NCI-H1694 treated with DMSO at 0.1 percent for 48 hours (cell line): ENCODE measurements at regions not wholly inside any gene's neighbourhood (a gene's known extent, or its start where the extent isn't known, plus 50 kb on each side); places are given as distances from the start of the nearest gene placed in this dataset.
A peak's percentile ranks its signal among the peaks of the same experiment; 100 is the strongest.
"Not testable (repeated sequence)": the region's sequence is repeated elsewhere in the genome, so short reads cannot be mapped to it uniquely, and the experiment has no call there.

Source experiments
- DNase-seq: peaks from one replicate; lab custom pipeline; 2025; lab: John Stamatoyannopoulos, UW

GRCh38 chr1:172717722-172718465, 59.0 kb downstream of the FASLG start:
- no peak for DNase-seq

GRCh38 chr1:172719066-172719627, 60.2 kb downstream of the FASLG start:
- DNase-seq = no peak

- DNase-seq = no peak
Measured at GRCh38 chr1:172719694-172720138, 60.8 kb downstream of the FASLG start.

- no peak for DNase-seq
Measured at GRCh38 chr1:172720339-172720738, 61.4 kb downstream of the FASLG start.

DNA sequence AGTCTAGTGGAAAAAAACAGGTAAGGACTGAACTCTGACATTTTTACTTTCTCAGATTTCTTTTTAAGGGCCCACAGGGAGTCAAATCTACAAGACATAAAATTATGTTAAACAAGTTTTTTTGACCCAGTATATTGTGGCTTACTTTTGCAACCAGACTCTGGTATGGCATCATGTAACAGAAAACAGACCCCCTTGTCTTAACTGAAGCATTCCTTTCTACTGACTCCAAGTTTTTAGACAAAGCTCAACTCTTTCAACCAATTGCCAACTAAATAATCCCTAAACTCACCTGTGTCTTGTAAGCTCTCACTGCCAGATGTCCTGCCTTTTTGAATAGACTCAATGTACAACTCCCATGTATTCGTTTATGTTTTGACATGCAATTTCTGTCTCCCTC, 64.3 kb downstream of the FASLG start:
- DNase-seq = no peak

DNA sequence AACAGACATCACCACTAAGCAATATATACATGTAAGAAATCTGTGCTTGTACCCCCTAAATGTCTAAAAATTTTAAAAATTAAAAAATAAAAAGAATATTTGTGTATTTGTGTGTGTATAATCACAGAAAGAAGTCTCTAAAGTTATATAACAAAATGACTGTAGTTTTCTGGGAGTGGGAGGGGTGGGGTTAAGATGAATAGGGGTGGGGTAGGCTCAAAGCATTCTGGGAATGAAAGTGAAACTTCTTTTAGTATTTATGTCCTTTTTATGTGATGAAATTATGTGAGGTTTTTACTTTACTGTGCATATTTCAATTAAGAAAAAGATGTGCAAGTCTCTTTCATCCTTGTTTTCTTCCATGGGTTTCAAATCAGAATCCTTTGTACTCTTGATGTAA, 65.3 kb downstream of the FASLG start:
- DNase-seq = no peak

DNA sequence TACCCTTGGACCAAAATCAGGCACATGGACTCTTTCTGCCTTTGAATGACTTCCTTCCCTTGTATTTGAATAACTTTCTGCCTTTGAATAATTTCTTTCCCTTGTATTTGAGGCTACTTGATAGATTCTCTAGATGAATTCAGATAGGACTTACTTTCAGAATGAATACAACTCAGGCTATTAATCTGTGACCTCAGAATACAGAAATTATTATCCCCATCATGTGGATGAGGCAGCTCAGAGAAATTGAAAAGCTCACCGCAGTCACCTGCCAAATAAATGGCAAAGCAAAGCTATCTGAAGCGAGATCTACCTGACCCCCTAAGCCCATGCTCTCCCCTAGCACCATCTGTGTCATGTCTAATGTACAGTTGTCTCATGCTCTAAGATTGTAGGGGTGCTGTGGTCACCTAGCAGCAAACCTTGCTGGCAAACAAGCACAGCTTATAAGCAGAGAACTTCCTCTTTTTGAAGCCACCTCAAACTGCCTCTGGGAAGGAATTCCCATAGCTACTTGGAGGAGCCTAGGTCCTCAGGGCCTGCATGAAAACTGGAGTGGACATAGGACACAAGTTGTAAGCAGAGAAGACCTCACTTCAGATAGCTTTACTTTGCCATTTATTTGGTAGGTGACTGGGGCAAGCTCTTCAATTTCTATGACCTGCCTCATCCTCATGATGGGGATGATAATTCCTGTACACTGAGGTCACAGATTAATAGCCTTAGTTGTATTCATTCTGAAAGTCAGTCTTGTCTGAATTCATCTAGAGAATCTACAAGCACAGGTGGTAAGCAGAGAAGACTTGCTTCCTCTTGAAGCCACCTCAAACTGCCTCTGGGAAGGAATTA, 66.1 kb downstream of the FASLG start:
- DNase-seq = no peak

- no peak for DNase-seq
Measured at GRCh38 chr1:172726740-172727139, 67.8 kb downstream of the FASLG start.

DNA sequence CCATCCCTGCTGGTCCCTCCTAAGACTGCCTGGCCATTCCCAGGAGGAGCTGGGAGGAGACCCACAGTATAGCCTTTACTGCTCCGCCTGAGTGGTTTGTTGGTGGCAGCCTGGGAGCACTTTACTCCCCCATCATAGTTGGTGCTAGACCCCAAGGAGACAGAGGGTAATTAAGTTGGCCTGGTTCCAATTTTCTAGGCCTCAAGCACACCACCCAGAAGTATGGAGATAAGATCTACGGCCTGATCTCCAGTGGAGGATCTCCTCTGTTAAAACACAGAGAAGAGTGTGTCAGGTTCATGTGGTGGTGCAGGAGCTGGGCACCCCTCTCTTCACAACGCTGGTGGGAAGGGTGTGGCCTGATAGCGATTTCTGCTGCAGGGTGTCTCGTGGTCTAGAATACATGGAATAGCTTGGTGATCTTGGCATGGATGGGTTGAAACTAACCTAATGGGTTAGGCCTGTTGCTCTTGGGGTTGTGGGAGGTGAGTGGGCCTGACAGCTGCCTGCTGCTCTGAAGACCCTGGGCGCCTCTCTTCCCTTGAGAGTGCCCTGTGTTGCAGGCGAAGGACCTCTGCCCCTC, 68.5 kb downstream of the FASLG start:
- no peak for DNase-seq

GRCh38 chr1:172727956-172728603, 69.2 kb downstream of the FASLG start:
- no peak for DNase-seq

GRCh38 chr1:172728705-172729104, 69.8 kb downstream of the FASLG start:
- not testable (repeated sequence) for DNase-seq

- DNase-seq = no peak
Measured at GRCh38 chr1:172732427-172732826, 73.5 kb downstream of the FASLG start.

DNA sequence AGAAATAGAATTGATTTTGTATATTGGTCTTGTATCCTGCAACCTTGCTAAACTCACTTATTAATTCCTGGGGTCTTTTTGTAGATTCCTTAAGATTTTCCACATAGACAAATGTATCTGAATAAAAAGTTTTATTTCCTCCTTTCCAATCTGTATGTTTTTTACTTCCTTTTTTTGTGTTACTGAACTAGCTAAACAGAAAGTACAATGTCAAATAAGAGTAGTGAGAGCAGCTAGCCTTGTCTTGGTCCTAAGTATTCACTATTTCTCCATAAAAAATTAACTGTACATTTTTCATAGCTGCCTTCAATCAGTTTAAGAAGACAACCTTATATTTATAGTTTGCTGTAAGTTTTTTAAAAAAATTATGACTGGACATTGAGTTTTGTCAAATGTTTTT, 74.9 kb downstream of the FASLG start:
- no peak for DNase-seq

- DNase-seq = no peak
Measured at GRCh38 chr1:172738389-172738788, 79.5 kb downstream of the FASLG start.

- peak; percentile 50 for DNase-seq
Measured at GRCh38 chr1:172742599-172743500, 83.9 kb downstream of the FASLG start.

GRCh38 chr1:172745014-172745413, 86.1 kb downstream of the FASLG start:
- no peak for DNase-seq

DNA sequence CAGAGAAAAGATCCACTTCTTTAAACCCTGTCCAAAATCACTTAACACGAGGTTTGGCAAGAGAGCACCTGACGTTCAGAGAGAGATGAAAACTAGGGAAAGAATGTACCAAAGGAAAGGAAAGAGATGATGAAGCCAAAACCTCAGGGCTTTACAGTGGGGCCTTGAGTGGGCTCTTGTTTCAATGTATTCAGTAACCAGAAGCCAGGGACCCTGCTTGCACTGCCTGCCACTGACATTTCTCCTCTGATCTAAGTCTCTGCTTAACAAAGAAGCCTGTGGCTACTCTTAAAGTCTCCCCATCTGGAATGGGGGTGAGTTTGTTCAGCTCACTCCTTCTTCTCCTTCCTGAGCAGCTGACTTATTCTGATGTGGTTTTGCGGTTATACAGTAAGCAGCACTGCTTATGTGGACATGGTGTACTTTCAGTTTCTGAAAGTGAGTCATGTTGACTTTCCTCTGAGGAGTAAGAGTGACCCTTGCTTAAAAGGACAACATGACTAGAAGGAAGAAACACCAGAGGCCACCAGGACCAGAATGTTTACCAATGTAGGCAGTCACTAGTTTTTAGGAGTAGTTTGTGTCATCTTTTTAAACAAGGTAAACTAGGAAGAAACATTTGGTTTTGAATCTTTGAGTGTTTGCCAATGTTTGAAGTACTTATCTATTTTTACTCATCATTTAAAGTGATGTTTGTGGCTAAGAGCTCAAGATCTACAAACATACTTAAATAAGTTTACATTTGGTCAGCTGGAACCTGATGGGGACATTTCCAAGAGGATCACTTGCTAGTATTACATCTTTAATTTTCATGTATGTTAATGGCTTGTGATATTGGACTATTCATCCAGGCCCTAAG, 87.4 kb downstream of the FASLG start:
- DNase-seq = no peak

DNA sequence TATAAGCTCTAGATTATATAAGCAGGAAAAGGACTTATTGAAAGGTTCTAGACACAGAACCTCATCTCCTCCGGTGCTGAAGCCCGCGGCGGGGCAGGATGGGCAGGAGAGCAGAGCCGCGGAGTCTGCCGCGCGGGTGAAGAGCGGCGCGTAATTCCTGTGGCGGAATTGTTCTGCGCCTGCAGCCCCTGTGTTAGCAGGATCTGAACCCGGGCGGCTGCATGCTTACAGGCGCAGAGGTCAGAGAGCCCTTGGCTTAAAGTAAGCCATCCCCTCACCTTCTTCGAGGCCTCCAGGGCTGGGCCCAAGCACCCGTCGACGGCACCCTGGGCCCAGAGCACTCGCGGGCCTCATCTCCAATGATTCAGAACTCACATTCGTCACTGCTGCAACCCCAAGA, 89.3 kb downstream of the FASLG start:
- DNase-seq = no peak

DNA sequence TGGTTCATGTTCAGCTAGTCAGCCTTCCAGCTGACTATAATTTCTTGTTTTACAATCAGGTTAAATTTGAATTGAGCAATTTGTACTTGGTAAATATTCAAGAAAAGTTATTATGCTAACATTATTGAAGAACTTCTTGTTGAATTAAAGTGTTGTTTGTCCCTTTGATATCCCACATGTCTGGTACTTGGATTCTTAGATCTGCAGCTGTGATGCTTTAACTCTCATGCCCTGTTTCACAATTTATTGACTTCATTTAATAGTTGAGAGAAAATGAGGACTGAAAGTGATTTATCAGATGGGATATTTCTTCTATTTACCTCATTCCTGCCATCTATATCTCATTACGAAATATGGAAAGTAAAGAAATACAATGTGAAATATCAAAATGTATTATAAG, 92.8 kb downstream of the FASLG start:
- no peak for DNase-seq

GRCh38 chr1:172753964-172754363, 95.1 kb downstream of the FASLG start:
- no peak for DNase-seq
